Neural cell (in vitro differentiated cells): ENCODE measurements at regions not wholly inside any gene's neighbourhood (a gene's known extent, or its start where the extent isn't known, plus 50 kb on each side); places are given as distances from the start of the nearest gene placed in this dataset.

ENCODE experiments used
- EP300 ChIP-seq: fragments of 450-650 bp; conservative IDR thresholded peaks from 2 replicates; pipeline ENCODE4 v1.6.1; 2014; ENCODE audit warnings: antibody characterized with exemption, mild to moderate bottlenecking, moderate library complexity; ENCODE audit not compliant: poor library complexity, severe bottlenecking
- RAD21 ChIP-seq: fragments of 450-650 bp; conservative IDR thresholded peaks from 2 replicates; pipeline ENCODE4 v1.6.1; 2014; ENCODE audit warnings: antibody characterized with exemption, mild to moderate bottlenecking, moderate library complexity
- TAF1 ChIP-seq: IDR thresholded peaks from 2 replicates; pipeline ENCODE4 v1.6.1; 2012; ENCODE audit warnings: low read depth
- TF ChIP-seq, protein P1 (sequence below): fragments of 450-650 bp; IDR thresholded peaks from 2 replicates; pipeline ENCODE4 v1.5.1; 2014; ENCODE audit warnings: antibody characterized with exemption, mild to moderate bottlenecking, moderate library complexity; ENCODE audit not compliant: poor library complexity, severe bottlenecking

- TF ChIP-seq TAF1, result no peak
- TF ChIP-seq, protein P1, sequence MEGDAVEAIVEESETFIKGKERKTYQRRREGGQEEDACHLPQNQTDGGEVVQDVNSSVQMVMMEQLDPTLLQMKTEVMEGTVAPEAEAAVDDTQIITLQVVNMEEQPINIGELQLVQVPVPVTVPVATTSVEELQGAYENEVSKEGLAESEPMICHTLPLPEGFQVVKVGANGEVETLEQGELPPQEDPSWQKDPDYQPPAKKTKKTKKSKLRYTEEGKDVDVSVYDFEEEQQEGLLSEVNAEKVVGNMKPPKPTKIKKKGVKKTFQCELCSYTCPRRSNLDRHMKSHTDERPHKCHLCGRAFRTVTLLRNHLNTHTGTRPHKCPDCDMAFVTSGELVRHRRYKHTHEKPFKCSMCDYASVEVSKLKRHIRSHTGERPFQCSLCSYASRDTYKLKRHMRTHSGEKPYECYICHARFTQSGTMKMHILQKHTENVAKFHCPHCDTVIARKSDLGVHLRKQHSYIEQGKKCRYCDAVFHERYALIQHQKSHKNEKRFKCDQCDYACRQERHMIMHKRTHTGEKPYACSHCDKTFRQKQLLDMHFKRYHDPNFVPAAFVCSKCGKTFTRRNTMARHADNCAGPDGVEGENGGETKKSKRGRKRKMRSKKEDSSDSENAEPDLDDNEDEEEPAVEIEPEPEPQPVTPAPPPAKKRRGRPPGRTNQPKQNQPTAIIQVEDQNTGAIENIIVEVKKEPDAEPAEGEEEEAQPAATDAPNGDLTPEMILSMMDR, result no peak
- TF ChIP-seq EP300, result no peak
- no peak for TF ChIP-seq RAD21
Observed at GRCh38 chr22:19637408-19638281, 76.7 kb upstream of the SEPTIN5 start.
